Skin of body (tissue), 1 donor: ENCODE measurements at regions not wholly inside any gene's neighbourhood (a gene's known extent, or its start where the extent isn't known, plus 50 kb on each side); places are given as distances from the start of the nearest gene placed in this dataset.
"Not testable (repeated sequence)": the region's sequence is repeated elsewhere in the genome, so short reads cannot be mapped to it uniquely, and the experiment has no call there.

Source experiments
- DNase-seq: peaks from one replicate; lab custom pipeline; 2025; lab: John Stamatoyannopoulos, UW

DNA sequence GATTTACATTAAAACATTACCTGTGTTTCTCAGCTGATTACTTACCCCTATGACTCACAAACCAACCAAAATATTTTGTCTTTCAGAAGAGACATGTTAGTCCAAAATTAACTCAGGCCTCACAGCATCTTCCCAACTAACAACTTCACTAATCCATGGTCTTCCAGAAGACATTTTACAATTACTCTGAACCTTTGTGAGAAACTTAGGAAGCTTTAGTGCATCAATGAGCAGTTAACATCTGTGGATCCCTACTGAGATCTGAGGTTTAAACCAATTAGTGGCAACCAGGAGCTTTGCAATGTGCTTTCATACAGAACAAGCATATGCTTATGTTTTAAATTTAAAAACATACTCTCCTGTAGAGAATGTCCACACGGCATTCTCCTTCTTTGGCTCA, 269.7 kb downstream of the UBE3D start:
- no peak for DNase-seq

GRCh38 chr6:82801083-82801482, 264.6 kb downstream of the UBE3D start:
- no peak for DNase-seq

DNA sequence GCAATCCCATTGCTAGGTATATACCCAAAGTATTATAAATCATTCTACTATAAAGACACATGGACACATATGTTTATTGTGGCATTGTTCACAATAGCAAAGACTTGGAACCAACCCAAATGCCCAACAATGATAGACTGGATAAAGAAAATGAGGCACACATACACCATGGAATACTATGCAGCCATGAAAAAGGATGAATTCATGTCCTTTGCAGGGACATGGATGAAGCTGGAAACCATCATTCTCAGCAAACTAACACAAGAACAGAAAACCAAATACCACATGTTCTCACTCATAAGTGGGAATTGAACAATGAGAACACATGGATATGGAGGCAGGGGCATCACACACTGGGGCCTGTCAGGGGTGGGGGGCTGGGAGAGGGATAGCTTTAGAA, 249.4 kb downstream of the UBE3D start:
- DNase-seq: not testable (repeated sequence)

DNA sequence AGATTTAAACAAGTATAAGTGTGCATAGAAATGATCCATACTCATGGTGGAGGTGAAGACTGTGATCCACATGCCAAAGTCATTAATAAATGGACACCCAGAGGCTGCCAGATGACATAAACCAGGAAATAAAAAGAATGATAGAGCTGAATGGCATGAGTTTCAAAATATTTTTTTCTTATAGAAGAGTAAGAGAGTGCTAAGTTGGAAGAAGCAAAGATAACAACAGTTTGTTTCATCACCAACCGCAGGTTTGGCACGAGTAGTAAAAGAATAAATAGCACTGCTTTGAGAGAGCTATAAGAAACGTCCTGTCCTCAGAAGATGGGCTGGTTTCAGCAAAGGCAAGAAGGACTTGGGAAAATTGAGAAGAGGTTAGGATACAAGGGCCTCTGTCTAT, 246.9 kb downstream of the UBE3D start:
- DNase-seq: no peak

DNA sequence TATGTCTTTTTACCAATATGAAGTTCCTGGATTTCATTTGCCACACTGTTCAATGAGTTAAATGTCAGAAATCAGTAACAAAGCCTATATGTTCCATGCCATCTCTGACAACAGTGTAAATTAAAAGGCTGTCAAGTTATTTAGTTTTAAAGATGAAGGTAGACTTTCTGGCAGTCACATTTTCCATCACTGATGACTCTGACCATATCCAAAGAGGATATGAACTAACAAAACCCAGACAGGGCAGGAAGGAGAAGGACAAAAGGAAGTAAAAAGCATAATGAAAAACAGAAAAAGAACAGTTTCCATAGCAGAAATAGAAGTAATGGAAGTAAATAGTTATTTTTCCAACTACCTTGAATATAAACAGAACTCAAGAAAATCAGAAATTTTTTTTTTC, 242.3 kb downstream of the UBE3D start:
- DNase-seq: no peak

DNA sequence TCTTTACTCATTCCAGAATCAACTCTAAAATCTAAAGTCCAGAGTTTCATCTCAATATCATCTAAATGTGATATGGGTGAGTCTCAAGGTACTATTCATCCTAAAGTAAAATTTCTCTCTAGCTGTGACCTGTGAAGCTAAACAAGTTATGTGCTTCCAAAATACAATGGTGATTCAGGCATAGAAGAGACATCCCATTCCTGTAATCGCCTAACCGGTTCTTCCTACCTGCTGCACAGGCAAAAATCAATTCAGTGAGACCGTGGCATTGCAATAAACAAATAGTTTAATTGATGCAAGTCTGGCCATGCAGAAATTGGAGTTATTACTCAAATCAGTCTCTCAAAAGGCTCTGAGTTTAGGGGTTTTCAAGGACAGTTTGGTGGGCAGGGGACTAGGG, 232.8 kb downstream of the UBE3D start:
- DNase-seq: no peak

GRCh38 chr6:82833481-82833880, 232.2 kb downstream of the UBE3D start:
- DNase-seq: no peak

GRCh38 chr6:82836022-82836575, 229.5 kb downstream of the UBE3D start:
- DNase-seq: no peak

GRCh38 chr6:82840571-82840970, 225.1 kb downstream of the UBE3D start:
- DNase-seq: no peak

- no peak for DNase-seq
Measured at GRCh38 chr6:82841309-82841708, 224.3 kb downstream of the UBE3D start.
